GM12878 (cell line): ENCODE measurements at regions not wholly inside any gene's neighbourhood (a gene's known extent, or its start where the extent isn't known, plus 50 kb on each side); places are given as distances from the start of the nearest gene placed in this dataset.

ENCODE experiments used
- ATAC-seq: fragments of 200-7000 bp; cut with Tn5 transposase; 3 replicates; pipeline ENCODE4 v1.9.1; 2020; ENCODE audit warnings: mild to moderate bottlenecking, moderate library complexity
- BruUV-seq: library from RNA; stranded (reverse); fragments of 400-500 nt; replicated peaks from 2 replicates; lab custom pipeline; 2021; lab: Mats Ljungman, UMichigan
- CTCF ChIA-PET: fragments of 300-600 bp; sonication (Branson Sonifier 250); formaldehyde crosslinking; extraction: SDS; loops from one replicate; lab custom pipeline; 2021; ENCODE audit warnings: inconsistent platforms; lab: Yijun Ruan, JAX
- POLR2A ChIA-PET: fragments of 350-600 bp; formaldehyde crosslinking; extraction: SDS; loops from one replicate; lab custom pipeline; 2021; ENCODE audit warnings: inconsistent platforms; lab: Charles Lee
- RAD21 ChIA-PET: fragments of 300-600 bp; sonication (Branson Sonifier 250); formaldehyde crosslinking; loops from one replicate; lab custom pipeline; 2023; ENCODE audit warnings: antibody characterized with exemption; ENCODE audit not compliant: unreplicated experiment; lab: Charles Lee
- SMC1A ChIA-PET: fragments of 300-600 bp; sonication (Branson Sonifier 250); formaldehyde crosslinking; loops from one replicate; lab custom pipeline; 2023; ENCODE audit not compliant: unreplicated experiment, uncharacterized antibody; lab: Charles Lee
- DNase-seq: peaks from one replicate; pipeline ENCODE4 v3.0.0-alpha.2; 2011; ENCODE audit warnings: low read depth, low spot score
- FAIRE-seq: peaks from 3 replicates; lab custom pipeline; 2011; peaks lifted over from hg19 to GRCh38; lab: Jason Lieb, UNC
- H2AFZ ChIP-seq: 2 replicates; pipeline ENCODE4 v1.6.0; 2011; ENCODE audit warnings: low read depth, low read length, control low read depth; ENCODE audit not compliant: control insufficient read depth
- H3K27ac ChIP-seq: 2 replicates; pipeline ENCODE4 v1.5.1; 2011; ENCODE audit warnings: control low read depth; ENCODE audit not compliant: control insufficient read depth, insufficient read depth
- H3K27me3 ChIP-seq, 2 experiments: replicated peaks in 1 of 2; 2 replicates each; pipeline versions ENCODE4 v1.6.0 to v1.6.1; 2011; ENCODE audit warnings: low read length in 1 of 2; ENCODE audit not compliant: control insufficient read depth in 2 of 2, insufficient read depth in 2 of 2
- H3K36me3 ChIP-seq, 2 experiments: 2 replicates each; pipeline ENCODE4 v1.5.1; 2011; ENCODE audit warnings: low read length in 1 of 2; ENCODE audit not compliant: control insufficient read depth in 2 of 2, insufficient read depth in 2 of 2
- H3K4me1 ChIP-seq: 2 replicates; pipeline ENCODE4 v1.6.1; 2011; ENCODE audit warnings: mild to moderate bottlenecking, low read length, moderate library complexity, mixed read lengths; ENCODE audit not compliant: control insufficient read depth, insufficient read depth
- H3K4me2 ChIP-seq: 2 replicates; pipeline ENCODE4 v1.6.0; 2011; ENCODE audit warnings: control low read depth; ENCODE audit not compliant: control insufficient read depth, insufficient read depth
- H3K4me3 ChIP-seq: fragments of 200-600 bp; sonication (generic); 2 replicates; pipeline ENCODE4 v1.5.1; 2016
- H3K79me2 ChIP-seq: 2 replicates; pipeline ENCODE4 v1.6.0; 2011; ENCODE audit warnings: low read length; ENCODE audit not compliant: control insufficient read depth, insufficient read depth
- H3K9ac ChIP-seq: 2 replicates; pipeline ENCODE4 v1.8.0; 2011; ENCODE audit warnings: low read length, control low read depth, mixed read lengths; ENCODE audit not compliant: control insufficient read depth, insufficient read depth
- H3K9me3 ChIP-seq: replicated peaks from 3 replicates; pipeline ENCODE4 v1.5.1; 2011; ENCODE audit warnings: mild to moderate bottlenecking, low read length; ENCODE audit not compliant: control insufficient read depth, insufficient read depth
- H4K20me1 ChIP-seq: 2 replicates; pipeline ENCODE4 v1.6.0; 2011; ENCODE audit not compliant: control insufficient read depth, insufficient read depth
- CHD1 ChIP-seq: IDR thresholded peaks from 2 replicates; pipeline ENCODE4 v1.6.1; 2012; ENCODE audit warnings: low read depth, low read length, improper control_type of control experiment
- GATAD2B ChIP-seq: fragments of 450-650 bp; conservative IDR thresholded peaks from 2 replicates; pipeline ENCODE4 v1.6.1; 2017; ENCODE audit warnings: low read depth, mild to moderate bottlenecking, moderate library complexity
- HDAC2 ChIP-seq: fragments of 200-600 bp; sonication (generic); IDR thresholded peaks from 2 replicates; pipeline ENCODE4 v1.6.1; 2017
- KDM1A ChIP-seq: fragments of 200-600 bp; sonication (generic); IDR thresholded peaks from 2 replicates; pipeline ENCODE4 v1.6.1; 2016; ENCODE audit warnings: borderline replicate concordance
- NFYA ChIP-seq: IDR thresholded peaks from 2 replicates; pipeline ENCODE4 v1.6.1; 2011; ENCODE audit warnings: low read depth, mild to moderate bottlenecking, low read length, improper control_type of control experiment, borderline replicate concordance
- NR2C1 ChIP-seq: fragments of 450-650 bp; IDR thresholded peaks from 2 replicates; pipeline ENCODE4 v1.6.1; 2017; ENCODE audit warnings: antibody characterized with exemption, mild to moderate bottlenecking, moderate library complexity
- RAD21 ChIP-seq: IDR thresholded peaks from 2 replicates; pipeline ENCODE4 v1.6.1; 2011; ENCODE audit warnings: mild to moderate bottlenecking, low read depth, low read length, moderate library complexity; ENCODE audit not compliant: insufficient read depth
- SMC3 ChIP-seq: IDR thresholded peaks from 2 replicates; pipeline ENCODE4 v1.6.1; 2011; ENCODE audit warnings: low read length, improper control_type of control experiment, borderline replicate concordance
- STAT3 ChIP-seq: IDR thresholded peaks from 2 replicates; pipeline ENCODE4 v1.6.1; 2011; ENCODE audit warnings: low read depth, low read length, improper control_type of control experiment
- ZNF24 ChIP-seq: fragments of 450-650 bp; IDR thresholded peaks from 2 replicates; pipeline ENCODE4 v1.6.1; 2017; ENCODE audit warnings: antibody characterized with exemption, mild to moderate bottlenecking
- WGBS: methylation state at CpG from one replicate; pipeline ENCODE4 v1.1.6; 2016; ENCODE audit warnings: low lambda C conversion rate; ENCODE audit not compliant: insufficient replicate concordance, insufficient coverage; ENCODE audit errors: missing lambda C conversion rate; 5-methylcytosine and 5-hydroxymethylcytosine counted together
- in situ Hi-C: fragments of 300-500 bp; cut with MboI; formaldehyde crosslinking; loops from 9 replicates; pipeline ENCODE4 v1.14.3; 2018; ENCODE audit warnings: mixed read lengths
- intact Hi-C: fragments of 100-400 bp; cut with micrococcal nuclease; formaldehyde crosslinking; loops from one replicate; pipeline ENCODE4 v1.14.2; 2022; ENCODE audit not compliant: unreplicated experiment
- TF ChIP-seq, protein P1 (sequence below): IDR thresholded peaks from 2 replicates; pipeline ENCODE4 v1.6.1; 2011; ENCODE audit warnings: low read depth, low read length, improper control_type of control experiment, borderline replicate concordance
- TF ChIP-seq, protein P2 (sequence below), 3 experiments: IDR thresholded peaks in 2 of 3; conservative IDR thresholded peaks in 1 of 3; 2 replicates each; pipeline ENCODE4 v1.5.1; 2011; ENCODE audit warnings: low read depth in 3 of 3, low read length in 3 of 3, mild to moderate bottlenecking in 3 of 3, control low read depth in 2 of 3, moderate library complexity in 2 of 3, inconsistent platforms in 1 of 3, mixed read lengths in 1 of 3; ENCODE audit not compliant: control insufficient read depth in 2 of 3, insufficient read depth in 1 of 3; ENCODE audit errors: extremely low read depth in 1 of 3

DNA sequence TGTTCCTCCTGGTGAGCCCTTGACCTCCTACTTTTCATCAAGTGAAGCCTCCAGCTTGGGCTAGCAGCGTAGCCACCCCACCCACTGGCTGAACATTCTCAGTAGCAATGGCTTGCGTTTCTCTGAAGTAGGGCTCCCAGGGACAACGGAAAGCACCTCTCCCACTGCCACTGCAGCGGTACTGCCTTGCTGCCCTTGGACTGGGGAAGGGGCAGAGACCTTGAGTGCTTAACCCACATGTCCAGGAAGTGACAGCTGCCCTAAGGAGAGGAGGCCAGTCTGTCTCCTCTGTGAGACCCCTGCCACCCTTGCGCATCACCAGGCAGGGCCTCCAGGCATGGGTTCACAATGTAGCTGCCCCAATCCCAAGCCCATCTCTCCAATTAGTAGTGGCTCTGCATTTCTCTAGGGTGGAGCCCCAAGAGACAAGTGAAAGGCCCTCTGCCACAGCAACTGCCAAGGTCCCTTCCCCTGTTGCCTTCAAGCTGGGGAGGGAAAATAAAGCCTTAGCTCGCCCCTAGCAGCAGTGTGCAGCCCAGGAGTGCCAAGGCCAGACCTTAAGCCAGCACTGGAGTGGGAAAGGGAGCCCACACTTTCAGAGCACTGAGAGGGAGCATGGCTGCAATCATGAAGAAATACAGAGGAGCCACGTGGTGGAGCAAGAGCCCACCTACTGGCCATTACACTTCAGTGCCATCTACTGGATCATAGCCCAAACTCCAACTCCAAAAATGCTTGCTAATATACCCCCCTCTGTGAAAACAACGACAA lies 175.9 kb upstream of the TRPC4 start:
- SMC1A ChIA-PET, result no interaction called here
- TF ChIP-seq GATAD2B (no peak), ZNF24 (no peak), CHD1 (no peak), NR2C1 (no peak), HDAC2 (no peak), SMC3 (peak; percentile 20; the same call in 1 of the 2 replicates), NFYA (no peak), STAT3 (no peak), RAD21 (peak; percentile 43; the same call in 1 of the 2 replicates), KDM1A (no peak)
- TF ChIP-seq, protein P1, sequence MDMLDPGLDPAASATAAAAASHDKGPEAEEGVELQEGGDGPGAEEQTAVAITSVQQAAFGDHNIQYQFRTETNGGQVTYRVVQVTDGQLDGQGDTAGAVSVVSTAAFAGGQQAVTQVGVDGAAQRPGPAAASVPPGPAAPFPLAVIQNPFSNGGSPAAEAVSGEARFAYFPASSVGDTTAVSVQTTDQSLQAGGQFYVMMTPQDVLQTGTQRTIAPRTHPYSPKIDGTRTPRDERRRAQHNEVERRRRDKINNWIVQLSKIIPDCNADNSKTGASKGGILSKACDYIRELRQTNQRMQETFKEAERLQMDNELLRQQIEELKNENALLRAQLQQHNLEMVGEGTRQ, result no peak; the same call in 1 of the 2 replicates
- TF ChIP-seq, protein P2, sequence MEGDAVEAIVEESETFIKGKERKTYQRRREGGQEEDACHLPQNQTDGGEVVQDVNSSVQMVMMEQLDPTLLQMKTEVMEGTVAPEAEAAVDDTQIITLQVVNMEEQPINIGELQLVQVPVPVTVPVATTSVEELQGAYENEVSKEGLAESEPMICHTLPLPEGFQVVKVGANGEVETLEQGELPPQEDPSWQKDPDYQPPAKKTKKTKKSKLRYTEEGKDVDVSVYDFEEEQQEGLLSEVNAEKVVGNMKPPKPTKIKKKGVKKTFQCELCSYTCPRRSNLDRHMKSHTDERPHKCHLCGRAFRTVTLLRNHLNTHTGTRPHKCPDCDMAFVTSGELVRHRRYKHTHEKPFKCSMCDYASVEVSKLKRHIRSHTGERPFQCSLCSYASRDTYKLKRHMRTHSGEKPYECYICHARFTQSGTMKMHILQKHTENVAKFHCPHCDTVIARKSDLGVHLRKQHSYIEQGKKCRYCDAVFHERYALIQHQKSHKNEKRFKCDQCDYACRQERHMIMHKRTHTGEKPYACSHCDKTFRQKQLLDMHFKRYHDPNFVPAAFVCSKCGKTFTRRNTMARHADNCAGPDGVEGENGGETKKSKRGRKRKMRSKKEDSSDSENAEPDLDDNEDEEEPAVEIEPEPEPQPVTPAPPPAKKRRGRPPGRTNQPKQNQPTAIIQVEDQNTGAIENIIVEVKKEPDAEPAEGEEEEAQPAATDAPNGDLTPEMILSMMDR (IDR thresholded peaks at IDR 0.05 in 2 of 3, conservative IDR thresholded peaks at IDR 0.05 in 1 of 3; ENCODE audit: control insufficient read depth in 2 of 3, extremely low read depth in 1 of 3, insufficient read depth in 1 of 3, low read depth in 3 of 3, low read length in 3 of 3), result peak; percentile 19 to 43 (median 41); a peak in 4 of 6 replicates
- TF ChIP-seq, all 136 proteins: peak for 3
- no peaks in the 10 kb centered on the region for H3K79me2 ChIP-seq
- H3K36me3 ChIP-seq, result no peaks in the 10 kb centered on the region
- no peak overlapping the region for H3K4me3 ChIP-seq
- in situ Hi-C loops, result no loop called here
- no peaks in the 10 kb centered on the region for H3K27me3 ChIP-seq
- POLR2A ChIA-PET, result interaction anchor here (0.5 kb wide), 1 partner anchor 10 kb away, joined by 3 read pairs; no protein-coding TSS in a partner anchor
- RAD21 ChIA-PET, result no interaction called here
- H3K9me3 ChIP-seq, result no peaks in the 10 kb centered on the region; the same call in 2 of the 3 replicates
- no TSS peak for BruUV-seq
- no peak overlapping the region for H2AFZ ChIP-seq
- H3K27ac ChIP-seq, result no peak overlapping the region
- no peak for FAIRE-seq
- intact Hi-C loops, result loop anchor here (2.0 kb wide), 1 partner anchor 537 kb away; no protein-coding TSS in a partner anchor
- CTCF ChIA-PET, result interaction anchor here (1.6 kb wide), 1 partner anchor 10 kb away, joined by 5 read pairs; no protein-coding TSS in a partner anchor
- no peaks in the 10 kb centered on the region for H4K20me1 ChIP-seq
- no peak overlapping the region for H3K9ac ChIP-seq
- 37% methylated on average over 8 of the region's 8 CpGs for WGBS
- DNase-seq, result no peak
- no peak overlapping the region for H3K4me2 ChIP-seq
- ATAC-seq, result peak; percentile 75
- no peaks in the 10 kb centered on the region for H3K4me1 ChIP-seq
